CD4-positive, alpha-beta T cell treated with Interferon gamma for 1 hour (primary cell): ENCODE measurements at regions not wholly inside any gene's neighbourhood (a gene's known extent, or its start where the extent isn't known, plus 50 kb on each side); places are given as distances from the start of the nearest gene placed in this dataset.

Experiments used
- DNase-seq: peaks from one replicate; pipeline ENCODE4 v3.0.0-alpha.2; 2020

- DNase-seq, result no peak
These were observed 119.8 kb downstream of the TENT4A start for GRCh38 chr5:6832994-6833393.

- DNase-seq, result no peak
These were observed 120.2 kb downstream of the TENT4A start for GRCh38 chr5:6833406-6833805.

DNA sequence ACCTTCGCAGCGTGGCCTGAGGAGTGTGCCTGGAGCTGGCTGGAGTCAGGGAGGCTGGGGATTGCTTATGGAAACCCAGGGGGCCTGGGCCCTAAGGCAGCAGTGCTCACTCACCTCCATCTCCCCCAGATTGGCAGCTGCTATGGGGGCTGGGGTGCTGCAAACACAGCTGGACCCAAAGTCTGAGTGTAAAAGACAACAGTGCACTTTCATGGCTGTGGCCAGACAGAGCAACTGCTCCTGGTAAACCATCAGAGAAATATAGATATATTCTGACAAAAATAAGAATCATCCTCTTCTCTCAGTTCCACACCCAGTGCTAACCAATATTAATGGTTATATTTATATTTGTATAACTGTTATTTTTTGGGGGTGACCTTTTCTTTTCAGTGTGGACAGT lies 123.9 kb downstream of the TENT4A start:
- DNase-seq, result no peak

GRCh38 chr5:6837519-6838110 lies 124.4 kb downstream of the TENT4A start:
- no peak for DNase-seq

DNA sequence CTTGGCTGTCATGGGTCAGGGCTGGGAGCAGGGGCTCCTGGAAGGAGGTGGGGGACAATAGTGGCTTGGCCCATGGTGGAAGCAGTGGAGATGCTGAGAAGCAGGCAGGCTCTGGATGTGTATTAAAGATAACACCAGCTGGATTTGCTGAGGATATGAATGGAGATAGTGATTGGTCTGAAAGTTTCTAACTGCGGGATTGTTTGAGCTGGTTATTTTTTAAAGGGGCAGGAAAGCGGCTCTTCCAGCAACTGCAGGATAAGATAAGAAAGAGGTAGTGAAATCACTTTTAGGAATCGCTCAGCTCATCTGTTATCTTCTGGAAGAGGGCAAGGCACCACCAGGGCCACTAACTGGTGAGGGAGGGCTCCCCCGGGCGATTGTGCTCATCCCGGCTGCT lies 125.5 kb downstream of the TENT4A start:
- no peak for DNase-seq

GRCh38 chr5:6840136-6840793 lies 127.0 kb downstream of the TENT4A start:
- no peak for DNase-seq

GRCh38 chr5:6843335-6843734 lies 130.1 kb downstream of the TENT4A start:
- no peak for DNase-seq

DNA sequence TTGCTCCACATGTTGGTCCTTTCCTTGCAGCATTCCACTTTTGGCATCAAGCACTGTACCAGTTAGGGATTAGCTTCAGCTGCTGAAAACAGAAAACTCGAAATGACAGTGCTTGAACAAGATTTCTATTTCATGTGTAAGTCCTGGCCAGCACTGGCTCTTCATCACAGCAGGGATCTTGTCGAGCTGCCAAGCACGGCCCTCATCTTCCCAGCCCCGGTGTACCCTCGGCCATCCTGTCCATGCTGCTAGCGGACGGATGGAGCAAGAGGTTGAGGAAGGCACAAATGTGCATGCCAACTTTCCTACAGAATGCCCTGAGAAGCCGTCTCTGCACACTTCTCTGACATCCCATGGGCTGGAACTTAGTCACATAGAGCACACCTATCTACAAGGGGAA lies 130.6 kb downstream of the TENT4A start:
- no peak for DNase-seq

GRCh38 chr5:6845856-6846255 lies 132.6 kb downstream of the TENT4A start:
- DNase-seq, result no peak

DNA sequence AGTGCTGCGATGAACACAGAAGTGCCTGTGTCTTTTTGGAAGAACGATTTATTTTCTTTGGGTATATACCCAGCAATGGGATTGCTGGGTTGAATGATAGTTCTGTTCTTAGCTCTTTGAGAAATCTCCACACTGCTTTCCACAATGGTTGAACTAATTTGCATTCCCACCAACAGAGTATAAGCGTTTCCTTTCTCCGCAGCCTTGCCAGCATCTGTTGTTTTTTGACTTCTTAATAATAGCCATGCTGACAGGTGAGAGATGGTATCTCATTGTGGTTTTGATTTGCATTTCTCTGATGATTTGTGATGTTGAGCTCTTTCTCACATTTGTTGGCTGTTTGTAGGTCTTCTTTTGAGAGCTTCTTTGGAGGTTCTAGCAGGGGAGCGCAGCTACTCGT lies 134.6 kb downstream of the TENT4A start:
- DNase-seq, result no peak

- no peak for DNase-seq
These were observed 136.3 kb downstream of the TENT4A start for GRCh38 chr5:6849316-6850105.

DNA sequence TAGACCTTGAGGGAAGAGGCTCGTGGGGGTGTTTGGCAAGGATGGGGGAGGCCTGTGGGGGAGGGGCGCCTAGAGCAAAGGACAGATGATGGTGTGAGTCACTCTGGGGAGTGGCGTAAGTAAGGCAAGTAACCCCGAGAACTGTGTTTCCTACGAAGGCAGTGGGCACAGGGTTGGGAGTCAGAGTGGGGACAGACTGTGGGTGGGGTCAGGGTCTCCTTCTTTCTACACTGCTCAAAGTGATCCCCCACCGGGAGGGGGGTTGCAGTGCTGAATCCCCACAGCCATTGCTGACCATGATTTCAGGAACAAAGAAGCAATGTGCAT lies 136.8 kb downstream of the TENT4A start:
- DNase-seq, result no peak

DNA sequence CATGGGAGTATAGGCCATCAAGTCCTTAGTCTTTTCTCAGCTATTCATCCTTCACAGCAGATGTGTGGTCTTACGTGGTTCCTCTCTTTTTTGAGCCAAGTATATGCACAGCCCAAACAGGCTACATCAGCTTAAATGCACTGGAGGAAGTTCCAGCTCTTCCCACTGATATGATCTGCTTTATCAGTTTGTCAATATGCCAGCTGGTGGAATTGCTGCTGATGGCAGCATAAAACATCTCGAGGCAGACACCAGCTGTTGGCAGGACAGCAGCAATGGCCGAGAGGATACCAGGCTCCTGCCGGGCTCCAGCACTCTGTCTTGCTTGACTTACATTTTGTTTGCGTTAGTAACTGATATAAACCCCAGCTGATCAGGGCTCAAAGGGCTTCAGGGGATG lies 143.4 kb downstream of the TENT4A start:
- no peak for DNase-seq

GRCh38 chr5:6858419-6858818 lies 145.2 kb downstream of the TENT4A start:
- no peak for DNase-seq

DNA sequence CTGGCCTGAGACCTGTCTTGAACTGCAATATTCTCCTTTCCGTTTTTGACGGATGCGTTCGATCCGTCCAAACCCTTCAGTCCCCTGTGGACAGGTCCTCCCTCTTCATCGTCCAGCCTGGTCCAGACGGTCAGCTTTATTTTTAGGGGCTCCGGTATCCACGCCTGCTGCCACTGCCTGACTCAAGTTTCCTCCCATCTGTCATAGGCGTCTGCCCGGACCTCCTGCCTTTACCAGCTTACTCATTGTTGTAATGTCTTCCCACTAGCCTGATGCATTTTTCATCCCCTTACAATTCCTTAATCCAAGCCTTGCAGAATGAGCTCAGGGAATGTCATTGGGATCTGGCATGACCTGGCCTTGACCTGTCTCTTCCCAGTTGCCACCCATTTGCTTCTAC lies 145.8 kb downstream of the TENT4A start:
- no peak for DNase-seq

DNA sequence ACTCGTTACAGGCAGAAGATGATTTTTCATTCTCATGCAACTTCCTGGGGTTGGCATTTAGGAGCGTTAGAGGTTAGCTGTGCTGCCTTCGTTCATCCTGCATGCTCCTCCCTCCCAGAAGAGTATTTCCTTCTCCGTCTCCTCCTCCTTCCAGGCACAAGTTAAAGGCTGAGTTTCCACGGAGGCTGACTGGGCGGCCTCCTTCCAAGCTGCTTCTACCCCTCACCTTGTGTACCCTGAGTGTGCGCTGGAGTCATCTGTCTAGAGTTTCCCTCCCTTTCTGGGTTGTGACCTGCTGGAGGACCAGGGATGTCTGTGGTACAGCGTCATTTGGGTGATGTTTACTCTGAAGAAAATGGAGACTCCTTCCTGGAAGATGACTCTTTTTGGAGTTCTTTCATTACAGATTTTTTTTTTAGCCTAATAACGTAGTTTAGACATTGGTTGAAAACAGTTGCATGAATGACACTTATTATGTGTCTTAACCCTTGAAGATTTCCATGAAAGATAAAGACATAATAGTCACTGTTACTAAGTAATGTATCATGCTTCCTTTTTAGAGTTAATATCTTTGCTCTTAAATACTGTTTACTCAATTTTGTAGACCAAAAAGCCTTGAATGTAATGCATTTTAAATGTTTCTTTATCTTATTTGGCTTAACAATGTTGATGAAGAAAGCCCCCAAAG lies 146.9 kb downstream of the TENT4A start:
- no peak for DNase-seq

GRCh38 chr5:6861036-6861435 lies 147.8 kb downstream of the TENT4A start:
- DNase-seq, result no peak

DNA sequence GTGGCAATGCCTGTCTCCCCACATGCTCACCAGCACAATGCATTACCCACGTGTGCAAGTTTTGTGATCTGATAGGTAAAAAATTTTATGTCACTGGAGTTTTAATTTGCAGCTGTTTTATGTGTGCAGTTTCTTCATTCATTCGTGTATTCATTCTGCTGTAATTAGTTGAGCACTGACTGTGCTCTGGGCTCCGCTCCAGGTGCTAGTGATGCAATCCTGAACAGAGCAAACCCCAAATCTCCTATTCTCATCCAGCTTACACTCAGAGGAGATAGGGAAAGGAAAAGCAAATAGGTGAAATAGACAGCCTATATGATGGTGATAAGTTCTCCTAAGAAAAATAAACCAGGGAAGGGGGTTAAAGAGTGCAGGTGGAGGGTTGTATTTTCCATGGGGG lies 148.4 kb downstream of the TENT4A start:
- DNase-seq, result no peak

GRCh38 chr5:6862306-6862705 lies 149.1 kb downstream of the TENT4A start:
- DNase-seq, result no peak

- DNase-seq, result no peak
These were observed 154.5 kb downstream of the TENT4A start for GRCh38 chr5:6867712-6868111.

DNA sequence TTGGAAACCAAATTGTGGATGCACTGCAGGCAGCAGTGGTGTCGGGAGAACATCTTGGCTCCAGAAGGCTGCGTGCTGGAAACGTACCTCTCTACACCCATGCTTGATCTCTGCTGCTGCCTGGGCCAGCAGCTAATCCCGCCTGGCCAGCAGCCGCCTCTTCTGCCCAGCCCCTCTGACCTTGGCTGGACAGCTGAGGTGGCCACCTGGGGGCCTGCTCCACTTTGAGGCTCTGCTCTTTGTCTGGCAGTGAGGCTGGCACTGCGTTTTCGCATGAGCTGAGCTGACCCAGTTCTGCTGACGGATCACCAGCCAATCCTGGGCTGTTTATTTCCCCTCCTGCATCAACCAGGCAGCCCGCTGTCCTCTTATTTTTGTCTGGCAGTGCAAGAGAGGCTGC lies 154.9 kb downstream of the TENT4A start:
- DNase-seq, result no peak

DNA sequence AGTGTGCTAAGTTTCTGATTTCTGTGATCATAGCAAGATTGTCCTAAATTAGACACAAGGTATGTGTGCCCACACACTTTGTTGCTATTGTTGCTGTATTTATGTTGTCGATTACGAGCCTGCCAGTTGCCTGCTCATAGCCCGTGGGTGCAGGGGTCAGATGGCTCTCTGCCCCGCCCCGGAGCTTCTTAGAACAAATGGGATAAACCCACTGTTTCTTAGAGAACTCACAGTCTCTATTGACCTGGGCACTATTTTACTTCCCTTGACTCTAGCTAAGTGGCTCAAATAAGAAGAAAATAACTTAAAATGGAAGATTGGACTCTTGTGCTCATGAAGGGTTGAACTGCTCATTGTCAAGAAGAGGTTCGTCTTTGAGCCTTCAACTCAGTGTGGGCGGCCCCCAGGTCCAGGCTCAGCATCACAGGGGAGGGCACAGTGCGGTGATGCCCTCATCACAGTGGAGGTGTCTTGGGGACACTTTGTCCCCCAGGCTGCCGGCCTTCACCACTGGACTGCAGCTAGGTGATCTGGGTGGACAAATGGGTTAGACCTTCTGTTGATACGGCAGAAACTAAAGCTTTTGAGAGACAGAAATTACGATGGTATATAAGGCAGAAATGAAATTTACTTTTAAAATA lies 155.5 kb downstream of the TENT4A start:
- no peak for DNase-seq

DNA sequence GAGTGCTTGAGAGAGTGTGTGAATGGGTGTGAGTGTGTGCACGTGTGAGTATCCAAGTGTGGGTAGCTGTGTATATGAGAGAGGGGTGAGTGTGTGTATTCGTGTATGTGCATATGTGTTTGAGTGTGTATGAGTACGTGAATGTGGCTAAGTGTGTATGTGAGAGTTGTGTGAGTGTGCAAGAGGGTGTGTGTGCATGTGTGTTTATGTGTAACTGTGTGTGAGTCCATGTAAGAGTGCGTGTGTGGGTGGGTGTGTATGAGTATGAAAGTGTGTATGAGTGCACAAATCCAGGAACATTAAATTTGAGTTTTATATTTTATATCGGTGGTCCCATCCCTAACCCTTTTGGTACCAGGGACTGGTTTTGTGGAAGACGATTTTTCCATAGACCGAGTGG lies 156.4 kb downstream of the TENT4A start:
- no peak for DNase-seq
